ENCODE measurements at regions not wholly inside any gene's neighbourhood (a gene's known extent, or its start where the extent isn't known, plus 50 kb on each side); places are given as distances from the start of the nearest gene placed in this dataset.
A peak's percentile ranks its signal among the peaks of the same experiment; 100 is the strongest.

DNA sequence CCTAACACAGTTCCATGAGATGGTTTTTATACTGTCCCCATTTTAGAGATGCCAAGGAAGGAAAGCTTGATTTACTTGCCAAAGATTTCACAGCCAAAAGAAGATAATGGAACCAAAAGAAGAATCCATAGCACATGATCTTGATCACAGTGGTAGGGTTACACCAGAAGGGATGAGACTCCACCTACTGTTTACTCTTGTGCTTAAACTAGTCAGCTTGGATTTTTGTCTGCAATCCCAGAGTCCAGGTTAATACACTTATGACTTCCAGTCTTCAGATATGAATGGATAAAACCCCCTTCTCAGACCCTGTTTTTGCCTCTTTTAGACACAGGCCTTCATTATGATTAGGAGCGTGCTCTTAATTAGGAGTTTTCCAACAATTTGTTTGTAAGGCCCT is 454.2 kb downstream of the AEBP2 start:
- Histone ChIP-seq H3K4me2 (ENCODE audit: low read depth, low read length) (peak overlapping the region; percentile 89), H3K9ac (ENCODE audit: low read length) (peak overlapping the region; percentile 60), H3F3A (ENCODE audit: insufficient read depth, low read length) (peaks cover 17% of the 10 kb centered on the region), H3K9me2 (replicated peaks; ENCODE audit: insufficient read depth, low read length) (no peaks in the 10 kb centered on the region), H3K4me1 (ENCODE audit: low read length) (peaks cover 32% of the 10 kb centered on the region), H3K79me2 (ENCODE audit: low read length) (no peaks in the 10 kb centered on the region), H2AFZ (ENCODE audit: low read length) (peak overlapping the region; percentile 62), H4K20me1 (ENCODE audit: insufficient read depth, low read length) (no peaks in the 10 kb centered on the region), H3K36me3 (replicated peaks; ENCODE audit: insufficient read depth, low read length) (no peaks in the 10 kb centered on the region), H3K27me3 (replicated peaks; ENCODE audit: insufficient read depth, low read length) (no peaks in the 10 kb centered on the region), H3K9me3 (replicated peaks; ENCODE audit: insufficient read depth, low read length) (no peaks in the 10 kb centered on the region), H3K27ac (ENCODE audit: low read length) (peak overlapping the region; percentile 93; the same call in 1 of the 2 replicates), H3K4me3 (ENCODE audit: low read length) (no peak overlapping the region)
- TF ChIP-seq EZH2 (optimal IDR thresholded peaks at IDR 0.05; ENCODE audit: low read depth, low read length) = no peak
- TF ChIP-seq, protein P1, sequence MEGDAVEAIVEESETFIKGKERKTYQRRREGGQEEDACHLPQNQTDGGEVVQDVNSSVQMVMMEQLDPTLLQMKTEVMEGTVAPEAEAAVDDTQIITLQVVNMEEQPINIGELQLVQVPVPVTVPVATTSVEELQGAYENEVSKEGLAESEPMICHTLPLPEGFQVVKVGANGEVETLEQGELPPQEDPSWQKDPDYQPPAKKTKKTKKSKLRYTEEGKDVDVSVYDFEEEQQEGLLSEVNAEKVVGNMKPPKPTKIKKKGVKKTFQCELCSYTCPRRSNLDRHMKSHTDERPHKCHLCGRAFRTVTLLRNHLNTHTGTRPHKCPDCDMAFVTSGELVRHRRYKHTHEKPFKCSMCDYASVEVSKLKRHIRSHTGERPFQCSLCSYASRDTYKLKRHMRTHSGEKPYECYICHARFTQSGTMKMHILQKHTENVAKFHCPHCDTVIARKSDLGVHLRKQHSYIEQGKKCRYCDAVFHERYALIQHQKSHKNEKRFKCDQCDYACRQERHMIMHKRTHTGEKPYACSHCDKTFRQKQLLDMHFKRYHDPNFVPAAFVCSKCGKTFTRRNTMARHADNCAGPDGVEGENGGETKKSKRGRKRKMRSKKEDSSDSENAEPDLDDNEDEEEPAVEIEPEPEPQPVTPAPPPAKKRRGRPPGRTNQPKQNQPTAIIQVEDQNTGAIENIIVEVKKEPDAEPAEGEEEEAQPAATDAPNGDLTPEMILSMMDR (IDR thresholded peaks at IDR 0.05; ENCODE audit: low read length) = peak; percentile 45
- DNase-seq = peak; percentile 58

DNA sequence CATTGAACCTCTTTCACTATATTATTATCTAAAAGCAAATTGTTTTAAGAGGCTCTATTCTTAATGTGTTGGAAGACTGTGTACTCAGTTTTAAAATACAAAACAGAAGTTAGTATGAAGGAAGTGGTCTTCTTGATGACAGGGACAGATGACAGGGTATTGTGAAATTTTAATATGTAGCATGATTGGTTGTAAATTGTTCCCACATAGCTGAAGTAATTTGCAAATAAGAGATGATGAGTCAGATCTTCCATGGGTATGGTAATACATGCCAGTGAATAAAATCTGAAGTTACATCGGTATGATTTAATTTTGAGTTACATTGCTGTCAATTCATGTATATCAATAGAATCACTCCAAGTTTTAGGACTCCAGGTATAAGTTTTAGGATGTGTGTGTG is 454.8 kb downstream of the AEBP2 start:
- H4K20me1 ChIP-seq (ENCODE audit: insufficient read depth, low read length) = no peaks in the 10 kb centered on the region
- TF ChIP-seq EZH2 (optimal IDR thresholded peaks at IDR 0.05; ENCODE audit: low read depth, low read length) (no peak), EZH2phosphoT487 (IDR thresholded peaks at IDR 0.05; ENCODE audit: low read length) (no peak)
- TF ChIP-seq, protein P1 (IDR thresholded peaks at IDR 0.05; ENCODE audit: low read length) = no peak
- H3K27me3 ChIP-seq (replicated peaks; ENCODE audit: insufficient read depth, low read length) = no peaks in the 10 kb centered on the region
- H3K9me2 ChIP-seq (replicated peaks; ENCODE audit: insufficient read depth, low read length) = no peaks in the 10 kb centered on the region
- H3K4me2 ChIP-seq (ENCODE audit: low read depth, low read length) = peak overlapping the region; percentile 89
- peak overlapping the region; percentile 60 for H3K9ac ChIP-seq (ENCODE audit: low read length)
- H3K79me2 ChIP-seq (ENCODE audit: low read length) = no peaks in the 10 kb centered on the region
- H3K27ac ChIP-seq (ENCODE audit: low read length) = peak overlapping the region; percentile 93; the same call in 1 of the 2 replicates
- peak overlapping the region; percentile 33; the same call in 1 of the 2 replicates for H3K4me3 ChIP-seq (ENCODE audit: low read length)
- peaks cover 32% of the 10 kb centered on the region for H3K4me1 ChIP-seq (ENCODE audit: low read length)
- H3K9me3 ChIP-seq (replicated peaks; ENCODE audit: insufficient read depth, low read length) = no peaks in the 10 kb centered on the region
- peak; percentile 25 for DNase-seq
- peak overlapping the region; percentile 62 for H2AFZ ChIP-seq (ENCODE audit: low read length)
- H3F3A ChIP-seq (ENCODE audit: insufficient read depth, low read length) = peaks cover 17% of the 10 kb centered on the region
- no peaks in the 10 kb centered on the region for H3K36me3 ChIP-seq (replicated peaks; ENCODE audit: insufficient read depth, low read length)

DNA sequence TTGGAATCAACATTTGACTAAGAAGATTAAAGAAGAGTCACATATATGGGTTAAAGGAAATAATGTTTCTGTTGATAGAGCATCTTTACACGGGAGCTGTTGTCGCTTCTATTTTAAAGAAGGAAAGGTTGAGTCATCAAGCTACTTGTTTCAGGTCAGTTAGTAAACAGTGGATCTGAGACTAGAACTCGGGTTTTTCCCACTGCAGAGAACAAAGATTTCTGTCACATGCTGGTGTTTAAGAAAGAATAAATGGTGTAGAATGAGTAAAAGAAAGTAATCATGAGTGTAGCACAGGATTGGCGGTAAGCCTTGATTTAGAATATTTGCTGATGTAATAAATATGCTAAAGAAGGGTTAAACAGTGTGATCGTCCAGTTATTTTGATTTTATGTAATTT is 455.5 kb downstream of the AEBP2 start:
- Histone ChIP-seq H3K9ac (ENCODE audit: low read length) (peak overlapping the region; percentile 60), H3K4me1 (ENCODE audit: low read length) (peaks cover 32% of the 10 kb centered on the region), H3K36me3 (replicated peaks; ENCODE audit: insufficient read depth, low read length) (no peaks in the 10 kb centered on the region), H3F3A (ENCODE audit: insufficient read depth, low read length) (peaks cover 17% of the 10 kb centered on the region), H3K9me2 (replicated peaks; ENCODE audit: insufficient read depth, low read length) (no peaks in the 10 kb centered on the region), H3K27me3 (replicated peaks; ENCODE audit: insufficient read depth, low read length) (no peaks in the 10 kb centered on the region), H3K9me3 (replicated peaks; ENCODE audit: insufficient read depth, low read length) (no peaks in the 10 kb centered on the region), H4K20me1 (ENCODE audit: insufficient read depth, low read length) (no peaks in the 10 kb centered on the region), H2AFZ (ENCODE audit: low read length) (peak overlapping the region; percentile 62), H3K4me3 (ENCODE audit: low read length) (peak overlapping the region; percentile 33), H3K4me2 (ENCODE audit: low read depth, low read length) (peak overlapping the region; percentile 89), H3K27ac (ENCODE audit: low read length) (peak overlapping the region; percentile 93), H3K79me2 (ENCODE audit: low read length) (no peaks in the 10 kb centered on the region)
- DNase-seq = peak; percentile 93
- no peak for TF ChIP-seq EZH2phosphoT487 (IDR thresholded peaks at IDR 0.05; ENCODE audit: low read length)
- TF ChIP-seq EZH2 (optimal IDR thresholded peaks at IDR 0.05; ENCODE audit: low read depth, low read length) = no peak
- TF ChIP-seq, protein P1 (IDR thresholded peaks at IDR 0.05; ENCODE audit: low read length) = no peak
